ENCODE measurements at regions not wholly inside any gene's neighbourhood (a gene's known extent, or its start where the extent isn't known, plus 50 kb on each side); places are given as distances from the start of the nearest gene placed in this dataset.

- Histone ChIP-seq H3K4me1 (ENCODE audit: control insufficient read depth in 5 of 5, insufficient read depth in 5 of 5, low read length in 5 of 5) (no peaks in the 10 kb centered on the region), H3K27ac (ENCODE audit: low read depth in 1 of 2, low read length in 1 of 2) (no peak overlapping the region), H3K9me3 (ENCODE audit: control insufficient read depth in 4 of 4, insufficient read depth in 3 of 4, low read length in 3 of 4) (no peaks in the 10 kb centered on the region), H3K4me3 (no peak overlapping the region), H3K36me3 (ENCODE audit: control insufficient read depth in 4 of 4, insufficient read depth in 4 of 4, low read length in 4 of 4) (no peaks in the 10 kb centered on the region), H3K9ac (ENCODE audit: insufficient read depth in 1 of 2, low read length in 2 of 2) (no peak overlapping the region), H3K27me3 (ENCODE audit: control insufficient read depth in 3 of 3, insufficient read depth in 3 of 3, low read length in 2 of 3) (no peaks in the 10 kb centered on the region)
- no peak for DNase-seq
- no peak for ATAC-seq (ENCODE audit: insufficient read depth, low FRiP score)
- 92 to 93% methylated on average over 22 of the region's 22 CpGs for WGBS, 2 donors
- no peak for TF ChIP-seq CTCF (IDR thresholded peaks at IDR 0.05; ENCODE audit: control extremely low read depth, extremely low read depth)
These were observed 2142.5 kb upstream of the TENM3 start for GRCh38 chr4:180100433-180101344.

DNA sequence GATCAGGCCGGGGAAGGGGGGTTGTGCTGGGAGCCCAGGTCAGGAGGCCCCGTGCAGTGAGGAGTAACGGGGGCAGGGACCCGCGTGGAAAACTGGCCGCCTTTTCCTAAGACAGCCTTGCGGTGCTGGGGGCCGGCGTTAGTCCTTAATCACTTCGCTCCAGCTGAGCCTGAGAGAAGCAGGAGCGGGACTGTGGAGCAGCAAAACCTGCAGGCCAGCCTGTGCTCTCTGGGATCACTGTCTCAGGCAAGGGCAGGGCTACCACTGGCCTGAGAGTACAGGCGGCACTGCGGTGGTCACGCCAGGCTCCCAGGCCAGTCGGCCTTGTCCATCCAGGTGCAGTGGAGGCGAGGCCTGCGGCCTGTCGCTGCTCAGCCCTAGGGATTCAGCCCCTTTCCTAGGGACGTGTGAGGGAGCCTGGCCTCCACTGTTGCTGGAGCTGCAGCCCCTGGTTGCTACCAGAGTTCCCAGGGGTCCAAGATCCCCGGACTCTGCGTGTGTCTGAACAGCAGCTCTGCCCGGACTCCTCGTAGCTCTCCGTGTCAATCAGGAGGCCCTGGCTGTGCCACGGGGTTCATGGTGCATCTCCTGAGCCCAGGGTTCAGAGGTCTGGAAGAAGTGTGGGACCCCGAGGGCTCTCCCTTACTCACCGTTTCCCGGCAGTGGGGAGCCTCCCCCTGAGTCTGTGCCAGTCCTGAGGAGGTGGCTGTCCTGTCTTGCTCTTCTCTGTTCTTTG is 2141.7 kb upstream of the TENM3 start:
- Histone ChIP-seq H3K9me3 (ENCODE audit: control insufficient read depth in 4 of 4, insufficient read depth in 3 of 4, low read length in 3 of 4) (no peaks in the 10 kb centered on the region), H3K36me3 (ENCODE audit: control insufficient read depth in 4 of 4, insufficient read depth in 4 of 4, low read length in 4 of 4) (no peaks in the 10 kb centered on the region), H3K4me1 (ENCODE audit: control insufficient read depth in 5 of 5, insufficient read depth in 5 of 5, low read length in 5 of 5) (no peaks in the 10 kb centered on the region), H3K27me3 (ENCODE audit: control insufficient read depth in 3 of 3, insufficient read depth in 3 of 3, low read length in 2 of 3) (no peaks in the 10 kb centered on the region), H3K9ac (ENCODE audit: insufficient read depth in 1 of 2, low read length in 2 of 2) (no peak overlapping the region), H3K27ac (ENCODE audit: low read depth in 1 of 2, low read length in 1 of 2) (no peak overlapping the region), H3K4me3 (no peak overlapping the region)
- DNase-seq (no peak), ATAC-seq (ENCODE audit: insufficient read depth, low FRiP score) (no peak)
- WGBS, 2 donors, result 86 to 92% methylated on average over 26 to 28 of the region's 28 CpGs
- no peak for TF ChIP-seq CTCF (IDR thresholded peaks at IDR 0.05; ENCODE audit: control extremely low read depth, extremely low read depth)

DNA sequence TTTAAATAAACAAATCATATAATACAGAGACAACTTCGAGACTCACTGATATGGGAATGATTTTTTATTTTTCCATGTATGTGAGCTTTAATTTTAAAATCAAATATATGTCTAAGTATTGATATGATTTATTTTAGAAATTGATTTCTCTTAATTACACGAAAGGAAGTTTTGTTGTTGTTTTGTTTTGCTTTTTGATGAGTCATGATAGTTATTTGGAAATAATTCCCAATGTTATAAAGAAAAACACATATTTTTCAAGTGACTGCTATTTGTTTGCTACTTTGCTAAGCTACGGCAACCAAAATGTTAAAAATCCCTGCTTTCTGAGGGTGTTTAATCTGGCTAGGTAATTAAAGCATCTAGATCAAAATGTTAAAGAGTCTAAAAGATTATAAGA is 2139.4 kb upstream of the TENM3 start:
- Histone ChIP-seq H3K4me3 (no peak overlapping the region), H3K9me3 (ENCODE audit: control insufficient read depth in 4 of 4, insufficient read depth in 3 of 4, low read length in 3 of 4) (no peaks in the 10 kb centered on the region), H3K27ac (ENCODE audit: low read depth in 1 of 2, low read length in 1 of 2) (no peak overlapping the region), H3K36me3 (ENCODE audit: control insufficient read depth in 4 of 4, insufficient read depth in 4 of 4, low read length in 4 of 4) (no peaks in the 10 kb centered on the region), H3K27me3 (ENCODE audit: control insufficient read depth in 3 of 3, insufficient read depth in 3 of 3, low read length in 2 of 3) (no peaks in the 10 kb centered on the region), H3K4me1 (ENCODE audit: control insufficient read depth in 5 of 5, insufficient read depth in 5 of 5, low read length in 5 of 5) (no peaks in the 10 kb centered on the region), H3K9ac (ENCODE audit: insufficient read depth in 1 of 2, low read length in 2 of 2) (no peak overlapping the region)
- DNase-seq (no peak), ATAC-seq (ENCODE audit: insufficient read depth, low FRiP score) (no peak)
- no peak for TF ChIP-seq CTCF (IDR thresholded peaks at IDR 0.05; ENCODE audit: control extremely low read depth, extremely low read depth)
- WGBS, 2 donors, result 80 to 91% methylated on average over 3 of the region's 3 CpGs
